ENCODE measurements at regions not wholly inside any gene's neighbourhood (a gene's known extent, or its start where the extent isn't known, plus 50 kb on each side); places are given as distances from the start of the nearest gene placed in this dataset.

- in situ Hi-C loops (cut with HindIII; ENCODE audit: low sequenced_read_pairs), result no loop called here
- H3K4me3 ChIP-seq (ENCODE audit: low read depth, low read length), result no peak overlapping the region
- no peak for DNase-seq (ENCODE audit: low read depth, low spot score)
- no peak for TF ChIP-seq CTCF (IDR thresholded peaks at IDR 0.05; ENCODE audit: low read depth, low read length)
These were observed 66.6 kb upstream of the HELT start for GRCh38 chr4:184951668-184952160.

GRCh38 chr4:184952522-184952921 is 65.8 kb upstream of the HELT start:
- H3K4me3 ChIP-seq (ENCODE audit: low read depth, low read length), result no peak overlapping the region
- DNase-seq (ENCODE audit: low read depth, low spot score), result no peak
- TF ChIP-seq CTCF (IDR thresholded peaks at IDR 0.05; ENCODE audit: low read depth, low read length), result no peak
- in situ Hi-C loops (cut with HindIII; ENCODE audit: low sequenced_read_pairs), result no loop called here

GRCh38 chr4:184953421-184953945 is 64.8 kb upstream of the HELT start:
- in situ Hi-C loops (cut with HindIII; ENCODE audit: low sequenced_read_pairs), result no loop called here
- no peak overlapping the region for H3K4me3 ChIP-seq (ENCODE audit: low read depth, low read length)
- TF ChIP-seq CTCF (IDR thresholded peaks at IDR 0.05; ENCODE audit: low read depth, low read length), result no peak
- no peak for DNase-seq (ENCODE audit: low read depth, low spot score)

GRCh38 chr4:184953971-184954370 is 64.3 kb upstream of the HELT start:
- TF ChIP-seq CTCF (IDR thresholded peaks at IDR 0.05; ENCODE audit: low read depth, low read length), result no peak
- in situ Hi-C loops (cut with HindIII; ENCODE audit: low sequenced_read_pairs), result no loop called here
- H3K4me3 ChIP-seq (ENCODE audit: low read depth, low read length), result no peak overlapping the region
- DNase-seq (ENCODE audit: low read depth, low spot score), result no peak

GRCh38 chr4:184954482-184954881 is 63.8 kb upstream of the HELT start:
- DNase-seq (ENCODE audit: low read depth, low spot score), result no peak
- in situ Hi-C loops (cut with HindIII; ENCODE audit: low sequenced_read_pairs), result no loop called here
- TF ChIP-seq CTCF (IDR thresholded peaks at IDR 0.05; ENCODE audit: low read depth, low read length), result no peak
- H3K4me3 ChIP-seq (ENCODE audit: low read depth, low read length), result no peak overlapping the region

GRCh38 chr4:184955116-184955515 is 63.2 kb upstream of the HELT start:
- TF ChIP-seq CTCF (IDR thresholded peaks at IDR 0.05; ENCODE audit: low read depth, low read length), result no peak
- in situ Hi-C loops (cut with HindIII; ENCODE audit: low sequenced_read_pairs), result no loop called here
- DNase-seq (ENCODE audit: low read depth, low spot score), result no peak
- H3K4me3 ChIP-seq (ENCODE audit: low read depth, low read length), result no peak overlapping the region

- in situ Hi-C loops (cut with HindIII; ENCODE audit: low sequenced_read_pairs), result no loop called here
- no peak for DNase-seq (ENCODE audit: low read depth, low spot score)
- TF ChIP-seq CTCF (IDR thresholded peaks at IDR 0.05; ENCODE audit: low read depth, low read length), result no peak
- H3K4me3 ChIP-seq (ENCODE audit: low read depth, low read length), result no peak overlapping the region
These were observed 62.7 kb upstream of the HELT start for GRCh38 chr4:184955636-184956035.
